Fibroblast of peridontal ligament (primary cell): ENCODE measurements at regions not wholly inside any gene's neighbourhood (a gene's known extent, or its start where the extent isn't known, plus 50 kb on each side); places are given as distances from the start of the nearest gene placed in this dataset.
"Not testable (repeated sequence)": the region's sequence is repeated elsewhere in the genome, so short reads cannot be mapped to it uniquely, and the experiment has no call there.

ENCODE experiments used
- DNase-seq: peaks from one replicate; pipeline ENCODE4 v3.0.0-alpha.2; 2010; ENCODE audit errors: extremely low read depth

DNA sequence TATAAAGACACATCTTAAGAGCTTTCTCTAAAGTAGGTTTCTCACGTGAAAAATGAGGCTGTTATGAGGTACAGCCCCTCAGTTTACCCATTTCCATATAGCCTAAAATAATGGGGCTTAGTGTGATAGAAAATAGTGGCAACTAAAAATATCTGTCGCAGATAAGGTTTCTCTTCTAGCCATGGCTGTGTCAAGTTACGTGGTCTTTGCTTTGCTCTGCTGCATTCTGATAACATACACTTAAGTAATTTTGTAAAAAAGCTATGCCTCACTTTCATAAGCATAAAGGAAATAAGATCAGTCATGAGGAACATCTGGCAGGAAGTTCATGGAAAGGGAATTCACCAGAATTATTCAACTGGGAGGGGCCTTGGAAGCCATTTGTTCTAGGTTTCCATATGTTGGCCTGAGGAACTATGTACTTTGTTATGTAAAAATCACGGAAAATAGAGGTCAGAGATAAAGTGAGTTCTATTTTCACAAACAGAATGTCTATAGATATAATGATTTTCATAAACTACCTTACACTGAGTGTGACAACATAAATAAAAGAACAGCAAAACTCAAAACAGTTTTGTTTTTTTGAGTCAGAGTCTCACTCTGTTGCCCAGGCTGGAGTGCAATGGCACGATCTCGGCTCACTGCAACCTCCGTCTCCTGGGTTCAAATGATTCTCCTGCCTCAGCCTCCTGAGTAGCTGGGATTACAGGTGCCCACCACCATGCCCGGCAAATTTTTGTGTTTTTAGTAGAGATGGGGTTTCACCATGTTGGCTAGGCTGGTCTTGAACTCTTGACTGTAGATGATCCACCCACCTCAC is 195.6 kb upstream of the KRR1 start:
- DNase-seq: peak; percentile 87

DNA sequence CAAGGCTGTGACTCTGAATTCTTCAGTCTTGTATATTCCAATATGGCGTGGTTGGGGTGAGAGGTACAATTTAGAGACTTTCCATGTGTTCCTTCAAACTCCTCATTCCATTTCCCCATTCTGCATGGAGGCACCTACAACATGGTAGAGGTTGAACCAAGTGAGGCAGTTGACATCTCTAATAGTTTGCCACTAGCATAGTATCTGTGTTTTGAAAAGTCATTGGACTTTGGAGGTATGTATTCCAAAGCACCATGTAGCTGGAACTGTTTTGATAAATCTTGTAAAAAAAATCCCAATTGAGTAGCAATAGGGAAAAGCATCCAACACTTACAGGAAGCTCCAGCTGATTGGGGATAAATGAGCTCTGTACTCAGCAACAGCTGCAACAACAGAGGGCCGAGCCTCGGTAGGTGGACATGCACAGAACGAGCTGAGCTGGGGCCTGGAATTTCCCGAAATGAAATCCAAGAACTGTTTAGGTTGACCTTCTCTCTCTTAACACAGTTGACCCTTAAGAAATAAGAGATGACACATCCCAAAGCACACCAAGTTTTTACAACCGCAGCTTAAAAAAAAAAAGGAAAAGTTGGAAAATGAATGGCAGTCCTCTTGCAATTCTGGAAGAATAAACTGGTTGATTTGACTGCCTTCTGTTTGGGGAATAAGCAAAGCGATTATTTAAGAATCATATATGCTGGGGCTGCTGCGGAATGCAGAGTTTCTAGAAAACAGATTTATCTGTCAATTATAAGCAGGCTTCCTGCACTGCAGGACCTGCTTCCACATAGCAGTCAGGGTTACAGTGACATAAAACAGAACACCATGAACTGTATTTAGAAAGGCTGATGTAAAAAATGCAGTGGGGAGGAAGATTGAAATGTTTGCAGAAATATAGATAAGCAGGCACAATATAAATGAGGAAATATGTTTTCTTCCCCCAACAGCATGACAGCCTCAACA is 194.6 kb upstream of the KRR1 start:
- DNase-seq: peak; percentile 100

DNA sequence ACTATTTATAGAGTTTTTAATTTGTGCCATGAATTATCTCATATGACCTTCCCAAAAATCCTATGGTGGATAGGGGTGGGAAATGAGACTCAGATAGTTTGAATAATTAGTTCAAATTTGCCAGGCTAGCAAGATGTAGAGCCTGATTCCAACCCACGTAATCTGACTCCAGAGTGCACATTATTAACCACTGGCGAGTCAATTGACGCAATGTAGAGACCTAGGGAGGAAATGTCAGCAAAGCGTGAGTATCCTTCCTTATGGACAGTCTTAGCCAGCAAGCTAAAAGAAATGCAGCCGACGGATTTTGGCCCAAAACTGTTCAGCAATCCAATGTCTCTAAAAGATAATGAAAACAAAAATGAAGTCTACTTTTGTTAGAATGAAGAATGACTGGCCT is 193.3 kb upstream of the KRR1 start:
- DNase-seq: no peak

DNA sequence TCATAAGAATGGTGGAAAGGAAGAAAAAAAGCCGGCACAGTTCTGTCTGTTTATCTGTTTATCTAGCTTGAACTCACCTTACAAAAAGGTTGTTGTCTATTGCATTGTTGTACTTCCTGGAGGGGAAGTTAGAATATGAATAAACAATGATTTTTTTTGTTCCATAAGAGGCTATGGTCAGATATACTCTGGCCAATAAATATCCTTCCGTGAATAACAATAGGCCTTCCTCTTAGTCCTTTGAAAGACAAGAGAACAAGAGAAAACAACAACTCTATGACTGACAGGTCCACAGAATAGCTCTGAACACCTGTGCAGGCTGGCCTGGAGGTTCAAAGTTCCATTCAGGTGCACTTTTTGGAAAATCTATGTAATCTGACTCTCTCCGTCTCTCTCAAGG is 192.8 kb upstream of the KRR1 start:
- no peak for DNase-seq

DNA sequence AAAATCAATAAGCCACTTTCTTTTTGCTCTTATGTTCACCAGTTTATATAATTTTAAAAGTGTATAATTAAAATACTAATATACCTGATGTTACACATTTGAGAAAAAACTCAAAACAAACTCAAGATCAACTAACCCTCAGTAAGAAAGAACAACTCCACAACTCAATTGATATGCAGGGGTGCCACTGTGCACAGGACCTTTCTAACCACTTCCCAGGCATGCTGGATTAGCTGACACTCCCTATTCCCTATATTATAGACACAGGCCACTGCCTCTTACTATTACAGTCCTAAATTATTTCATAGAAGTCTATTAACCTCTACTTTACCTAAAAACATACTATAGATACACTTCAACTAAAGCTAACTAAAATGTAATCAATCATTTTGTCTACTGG is 191.7 kb upstream of the KRR1 start:
- DNase-seq: no peak

DNA sequence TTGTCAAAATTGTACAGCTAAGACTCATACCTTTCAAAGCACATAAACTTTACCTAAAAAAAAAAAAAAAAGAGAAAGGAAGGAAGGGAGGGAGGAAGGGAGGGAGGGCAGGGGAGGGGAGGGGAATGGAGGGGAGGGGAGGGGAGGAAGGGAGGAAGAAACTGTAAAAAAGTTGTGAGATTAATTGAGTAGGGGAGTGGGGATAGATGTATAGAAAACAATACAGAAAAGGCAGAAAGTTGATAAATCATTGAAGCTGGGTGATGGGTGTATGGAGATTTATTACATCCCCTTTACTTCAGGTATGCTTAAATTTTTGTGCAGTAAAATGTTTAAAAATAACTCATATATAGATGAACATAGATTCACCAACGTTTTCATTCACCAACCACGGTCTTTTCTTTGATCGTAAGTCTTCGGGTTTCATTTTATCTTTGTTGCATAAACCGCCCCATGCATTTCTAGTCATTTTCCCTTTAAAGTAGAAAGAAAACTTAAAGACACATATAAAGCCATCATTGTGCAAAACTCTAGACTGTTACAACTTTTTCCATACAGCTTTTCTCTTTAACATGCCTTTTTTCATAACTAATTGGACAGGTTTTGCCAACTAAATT is 191.2 kb upstream of the KRR1 start:
- DNase-seq: no peak

DNA sequence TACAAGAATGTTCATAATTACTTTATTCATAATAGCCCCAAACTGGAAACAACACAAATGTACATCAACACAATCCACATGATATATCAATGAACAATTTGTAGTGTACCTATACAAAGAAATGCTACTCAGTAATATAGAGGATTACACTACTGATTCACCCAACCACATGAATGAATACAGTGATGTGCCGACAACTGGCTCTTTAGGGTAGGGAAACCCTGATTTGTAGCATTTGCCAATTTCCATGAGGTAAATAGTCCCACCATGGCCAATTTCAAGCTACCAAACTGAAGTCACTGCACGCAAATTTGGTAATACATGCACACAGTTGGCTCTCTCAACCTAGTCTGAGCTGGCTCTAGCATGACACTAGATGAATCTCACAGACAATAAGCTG is 190.4 kb upstream of the KRR1 start:
- no peak for DNase-seq

DNA sequence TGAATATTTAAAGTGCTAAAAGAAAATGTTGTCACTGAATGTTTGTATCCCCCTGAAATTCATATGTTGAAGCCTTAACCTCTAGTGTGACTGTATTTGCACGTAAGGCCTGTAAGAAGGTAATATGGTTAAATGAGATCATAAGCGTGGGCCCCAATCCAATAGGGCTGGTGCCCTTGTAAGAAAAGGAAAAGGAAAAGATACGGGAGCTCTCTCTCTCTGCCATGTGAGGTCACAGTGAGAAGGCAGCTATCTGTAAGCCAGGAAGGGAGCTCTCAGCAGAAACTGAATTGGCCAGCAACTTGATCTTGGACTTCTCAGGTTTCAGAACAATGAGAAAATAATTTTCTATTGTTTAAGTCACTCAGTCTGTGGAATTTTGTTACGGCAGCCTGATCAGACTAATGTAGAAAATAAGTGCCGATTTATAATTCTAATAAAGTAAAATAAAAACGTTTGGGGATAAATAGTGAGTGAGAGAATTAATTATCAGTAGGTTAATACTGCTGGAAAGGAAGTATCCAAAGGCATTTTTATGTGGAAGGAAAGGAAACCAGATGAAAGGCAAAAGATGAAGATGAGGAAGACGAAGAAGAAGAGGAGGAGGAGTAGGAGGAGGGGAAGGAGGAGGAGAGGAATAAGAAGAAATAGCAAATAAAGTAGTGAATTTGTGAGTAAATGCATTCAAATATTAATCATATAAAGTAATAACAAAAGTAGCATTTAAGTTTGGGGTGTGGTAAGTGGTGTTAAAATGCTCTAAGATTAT is 188.5 kb upstream of the KRR1 start:
- DNase-seq: peak; percentile 62

DNA sequence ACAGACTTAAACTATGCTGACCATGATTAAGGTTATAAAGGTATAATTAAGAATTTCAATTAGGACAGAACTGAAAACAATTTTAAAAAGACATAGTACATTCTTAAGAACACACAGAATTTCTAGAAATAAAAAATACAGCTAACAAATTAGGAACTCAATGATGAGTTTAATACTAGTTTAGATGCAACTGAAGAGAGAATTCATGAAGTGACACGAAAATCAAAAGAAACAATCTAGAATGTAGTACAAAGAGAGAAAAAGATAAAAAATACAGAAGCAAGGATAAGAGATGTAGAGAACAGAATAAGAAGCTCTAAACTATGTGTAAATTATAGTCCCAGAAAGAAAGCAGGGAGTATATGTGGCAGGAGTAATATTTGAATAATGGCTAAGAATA is 187.8 kb upstream of the KRR1 start:
- DNase-seq: no peak

DNA sequence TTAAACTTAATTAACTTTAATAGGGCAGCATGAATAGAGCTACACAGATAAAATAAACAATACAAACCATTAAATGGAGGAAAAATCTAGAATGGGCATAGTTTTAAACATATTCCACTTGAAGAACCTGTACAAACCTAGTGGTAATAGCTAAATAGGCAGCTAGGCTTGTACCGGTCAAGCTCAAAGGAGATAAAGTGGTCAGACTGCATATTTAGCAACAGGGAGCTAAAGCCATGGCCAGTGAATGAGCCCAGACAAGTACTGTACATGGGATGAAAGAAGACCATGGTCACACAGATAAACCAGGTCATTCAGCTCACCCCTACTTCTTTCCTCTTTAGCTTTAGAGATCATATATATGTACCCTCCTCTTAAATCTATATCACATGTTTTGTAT is 186.6 kb upstream of the KRR1 start:
- no peak for DNase-seq

DNA sequence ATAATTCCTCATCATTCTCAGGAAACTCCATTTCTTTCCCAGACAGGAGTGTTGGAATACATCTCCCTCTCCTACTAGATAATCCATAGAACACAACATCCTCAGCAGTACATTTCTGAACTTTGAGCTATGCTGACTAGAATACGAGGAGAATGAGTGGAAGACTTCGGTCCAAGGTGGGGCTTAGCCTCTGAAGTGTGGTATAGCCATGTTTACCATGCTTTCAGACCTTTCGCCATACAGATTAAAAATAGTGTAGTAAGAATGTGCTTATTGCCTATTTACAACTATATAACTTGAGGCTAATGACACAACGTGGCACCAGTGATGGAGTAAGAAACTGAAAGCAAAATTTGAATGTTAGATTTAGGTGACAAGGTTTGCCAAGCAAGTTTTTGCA is 184.5 kb upstream of the KRR1 start:
- DNase-seq: no peak

DNA sequence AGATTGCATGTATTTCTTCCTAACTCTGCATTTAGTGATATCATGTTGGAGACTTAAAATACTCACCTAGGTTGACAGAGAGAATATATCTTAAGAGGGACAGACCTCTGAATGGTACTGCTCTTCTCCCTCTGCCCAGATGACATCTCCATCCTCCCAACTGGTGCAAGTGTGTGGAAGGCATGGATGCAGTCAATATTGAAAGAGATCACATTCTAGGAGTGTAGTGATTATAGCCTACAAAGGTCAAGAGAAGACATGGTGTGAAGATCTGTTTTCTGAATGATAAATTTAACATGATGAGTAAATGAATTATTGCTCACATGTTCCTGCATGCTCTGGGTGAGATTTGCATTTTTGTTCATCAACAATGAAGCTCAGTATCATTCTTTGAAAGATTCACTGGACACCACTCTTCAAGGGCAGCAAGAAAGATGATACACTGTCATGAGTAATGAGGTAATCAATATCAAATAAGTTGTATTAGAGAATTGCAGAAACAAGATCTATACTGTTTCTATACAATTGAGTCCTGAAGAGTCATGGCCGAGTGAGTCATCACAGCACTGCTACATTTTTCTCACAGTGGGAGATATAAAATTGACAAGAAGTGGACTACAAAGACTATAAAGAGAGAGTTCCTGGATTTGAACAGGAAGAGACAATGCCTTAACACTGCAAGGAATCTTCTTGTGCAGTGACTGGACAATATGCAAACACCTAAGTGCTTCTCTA is 183.3 kb upstream of the KRR1 start:
- DNase-seq: no peak

DNA sequence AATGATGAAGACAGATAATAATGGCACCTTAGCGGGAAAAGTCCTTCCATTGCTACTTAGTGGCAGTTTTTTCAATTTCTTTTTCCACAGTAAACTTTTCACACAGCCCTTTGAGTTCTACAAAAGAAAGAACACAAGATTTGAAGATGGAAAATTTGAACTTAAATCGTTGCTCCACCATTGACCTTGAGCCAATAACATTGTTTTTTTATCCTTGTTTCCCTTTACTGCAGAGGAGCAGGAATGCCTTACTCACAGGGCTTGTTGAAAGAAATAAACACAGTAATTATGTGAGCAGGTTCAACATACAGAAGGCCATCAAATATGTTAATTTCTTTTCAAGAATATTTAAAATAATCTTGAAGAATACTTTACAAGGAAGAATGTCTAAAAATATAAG is 181.5 kb upstream of the KRR1 start:
- DNase-seq: peak; percentile 80

DNA sequence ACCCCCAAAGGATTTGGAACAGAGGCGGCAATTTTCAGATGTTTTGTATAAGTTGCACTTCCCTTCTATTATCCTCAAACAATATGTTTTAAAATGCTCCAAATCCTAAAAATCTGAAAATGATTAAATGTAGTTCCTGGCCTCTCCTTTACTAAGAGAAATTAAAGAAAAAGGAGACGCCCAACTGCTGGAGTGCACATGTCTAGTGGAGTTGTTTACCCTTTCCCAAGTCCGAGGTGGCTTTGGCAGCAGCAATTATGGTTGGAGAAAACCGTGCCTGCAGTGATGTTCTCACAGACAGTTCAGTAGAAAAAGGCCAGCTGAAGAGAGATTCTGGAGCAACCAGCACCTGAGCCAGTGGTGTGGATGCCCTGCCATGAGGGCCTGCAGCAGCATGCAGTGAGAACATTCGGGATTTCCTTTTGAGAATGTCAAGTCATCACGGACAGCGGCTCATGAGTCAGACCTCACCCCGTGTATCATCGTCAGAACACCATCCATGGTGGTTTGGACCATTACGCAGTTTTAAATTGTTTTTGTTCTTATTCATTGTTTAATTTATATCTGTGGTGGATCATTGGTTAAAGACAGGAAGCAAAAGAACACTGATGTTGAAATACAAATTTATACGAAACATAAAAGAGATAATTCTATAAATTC is 179.0 kb upstream of the KRR1 start:
- peak; percentile 100 for DNase-seq

DNA sequence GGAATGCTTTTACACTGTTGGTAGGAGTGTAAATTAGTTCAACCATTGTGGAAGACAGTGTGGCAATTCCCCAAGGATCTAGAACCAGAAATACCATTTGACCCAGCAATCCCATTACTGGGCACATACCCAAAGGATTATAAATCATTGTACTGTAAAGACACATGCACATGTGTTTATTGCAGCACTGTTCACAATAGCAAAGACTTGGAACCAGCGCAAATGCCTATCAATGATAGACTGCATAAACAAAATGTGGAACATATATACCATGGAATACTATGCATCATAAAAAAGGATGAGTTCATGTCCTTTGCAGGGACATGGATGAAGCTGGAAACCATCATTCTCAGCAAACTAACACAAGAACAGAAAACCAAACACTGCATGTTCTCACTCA is 174.8 kb upstream of the KRR1 start:
- not testable (repeated sequence) for DNase-seq

DNA sequence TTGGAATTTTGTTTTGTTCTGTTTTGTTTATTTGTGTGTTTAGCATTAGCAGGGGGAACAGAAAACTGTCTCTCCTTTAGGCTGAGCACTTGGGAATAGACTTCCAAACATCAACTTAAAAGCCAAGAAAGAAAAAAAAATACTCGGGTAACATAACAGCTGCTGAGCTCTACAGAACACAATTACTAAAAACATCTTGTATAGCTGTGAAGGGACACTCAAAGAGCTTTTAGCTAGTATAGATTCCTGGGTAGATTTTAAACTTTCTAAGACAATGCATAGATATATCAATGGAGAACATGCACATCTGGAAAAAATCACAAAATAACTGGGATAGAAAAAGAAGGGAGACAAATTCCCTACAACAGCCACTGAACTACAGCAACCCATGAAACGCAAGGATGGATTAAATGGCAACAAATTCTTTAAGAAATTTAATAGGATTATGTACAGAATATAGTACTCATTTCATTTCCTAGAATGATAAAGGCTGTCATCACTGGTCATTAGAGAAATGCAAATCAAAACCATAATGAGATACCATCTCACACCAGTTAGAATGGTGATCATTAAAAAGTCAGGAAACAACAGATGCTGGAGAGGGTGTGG is 174.3 kb upstream of the KRR1 start:
- DNase-seq: peak; percentile 34

DNA sequence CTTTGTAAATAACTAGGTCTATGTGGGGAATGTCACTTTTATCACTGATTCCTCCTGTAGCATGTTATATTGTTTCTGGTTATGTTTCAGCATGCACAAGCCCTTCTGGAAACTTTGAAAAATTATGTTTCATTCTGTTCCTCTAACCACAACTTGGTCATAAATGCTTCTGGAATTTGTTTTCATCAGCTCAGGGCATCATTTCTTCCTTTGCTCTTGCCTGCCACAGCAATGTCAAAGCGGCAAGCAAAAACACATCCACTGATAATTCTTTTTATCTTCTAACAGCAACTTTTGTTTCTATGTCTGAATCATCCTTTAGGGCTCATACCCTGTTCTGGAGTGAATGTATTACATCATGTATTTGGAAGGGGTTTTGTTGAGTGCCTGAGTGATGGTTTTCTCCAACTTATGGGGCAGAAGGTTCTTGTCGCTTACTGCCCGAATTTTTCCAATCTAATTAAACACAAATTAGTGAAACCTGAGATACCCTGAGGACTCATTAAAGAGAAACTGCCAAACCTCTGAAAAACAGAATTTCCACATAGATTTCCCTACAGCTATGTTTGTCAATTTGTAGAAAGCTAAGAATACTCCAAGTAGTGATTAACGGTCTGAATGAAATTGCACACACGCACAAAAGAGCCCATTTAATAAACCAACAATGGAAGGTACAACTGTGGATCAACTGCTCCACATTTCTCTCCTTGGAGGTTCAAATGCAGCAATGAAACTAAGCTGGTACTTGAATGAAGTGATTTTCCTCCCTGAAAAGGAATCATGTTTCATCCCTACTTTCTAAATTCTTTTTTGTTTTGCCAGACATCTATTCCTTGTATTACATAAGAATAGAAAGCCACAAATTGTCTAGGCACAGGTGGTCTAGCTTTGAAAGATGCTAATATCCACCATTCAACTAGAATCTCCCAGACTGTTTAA is 173.5 kb upstream of the KRR1 start:
- DNase-seq: peak; percentile 84

DNA sequence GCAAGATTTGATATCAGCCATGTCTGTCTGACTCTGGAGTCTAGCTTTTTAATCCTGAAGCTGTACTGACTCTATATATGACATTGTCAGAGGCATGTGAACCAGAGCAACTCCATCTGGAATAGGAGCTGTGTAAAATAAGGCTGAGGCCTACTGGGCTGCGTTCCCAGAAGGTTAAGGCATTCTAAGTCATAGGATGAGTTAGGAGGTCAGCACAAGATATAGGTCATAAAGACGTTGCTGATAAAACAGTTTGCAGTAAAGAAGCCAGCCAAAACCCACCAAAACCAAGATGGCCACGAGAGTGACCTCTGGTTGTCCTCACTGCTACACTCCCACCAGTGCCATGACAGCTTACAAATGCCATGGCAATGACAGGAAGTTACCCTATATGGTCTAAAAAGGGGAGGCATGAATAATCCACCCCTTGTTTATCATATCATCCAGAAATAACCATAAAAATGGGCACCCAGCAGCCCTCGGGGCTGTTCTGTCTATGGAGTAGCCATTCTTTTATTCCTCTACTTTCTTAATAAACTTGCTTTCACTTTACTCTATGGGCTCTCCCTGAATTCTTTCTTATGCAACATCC is 172.7 kb upstream of the KRR1 start:
- not testable (repeated sequence) for DNase-seq
